Stimulated activated memory B cell treated with anti-CD40 and anti-IgM and Interleukin-4, amounts not matched to agents 10 μg/mL and 1 μg/mL and 100 μg/mL, for 72 hours (primary cell): ENCODE measurements at regions not wholly inside any gene's neighbourhood (a gene's known extent, or its start where the extent isn't known, plus 50 kb on each side); places are given as distances from the start of the nearest gene placed in this dataset.
"Not testable (repeated sequence)": the region's sequence is repeated elsewhere in the genome, so short reads cannot be mapped to it uniquely, and the experiment has no call there.

ENCODE experiments used
- ATAC-seq: fragments of 150-1000 bp; cut with Tn5 transposase; 2 replicates; pipeline ENCODE4 v1.10.0; 2021
- H3K27ac Mint-ChIP-seq: one replicate; pipeline ENCODE4 v1.8.0; 2022; ENCODE audit warnings: mild to moderate bottlenecking, mixed read lengths
- H3K27me3 Mint-ChIP-seq: one replicate; pipeline ENCODE4 v1.8.0; 2022; ENCODE audit warnings: mixed read lengths
- H3K36me3 Mint-ChIP-seq: one replicate; pipeline ENCODE4 v1.8.0; 2022; ENCODE audit warnings: mixed read lengths
- H3K4me1 Mint-ChIP-seq: one replicate; pipeline ENCODE4 v1.8.0; 2022; ENCODE audit warnings: mixed read lengths
- H3K4me3 Mint-ChIP-seq: one replicate; pipeline ENCODE4 v1.8.0; 2022; ENCODE audit warnings: mild to moderate bottlenecking, moderate library complexity, mixed read lengths
- H3K9me3 Mint-ChIP-seq: one replicate; pipeline ENCODE4 v1.8.0; 2022; ENCODE audit warnings: mixed read lengths

DNA sequence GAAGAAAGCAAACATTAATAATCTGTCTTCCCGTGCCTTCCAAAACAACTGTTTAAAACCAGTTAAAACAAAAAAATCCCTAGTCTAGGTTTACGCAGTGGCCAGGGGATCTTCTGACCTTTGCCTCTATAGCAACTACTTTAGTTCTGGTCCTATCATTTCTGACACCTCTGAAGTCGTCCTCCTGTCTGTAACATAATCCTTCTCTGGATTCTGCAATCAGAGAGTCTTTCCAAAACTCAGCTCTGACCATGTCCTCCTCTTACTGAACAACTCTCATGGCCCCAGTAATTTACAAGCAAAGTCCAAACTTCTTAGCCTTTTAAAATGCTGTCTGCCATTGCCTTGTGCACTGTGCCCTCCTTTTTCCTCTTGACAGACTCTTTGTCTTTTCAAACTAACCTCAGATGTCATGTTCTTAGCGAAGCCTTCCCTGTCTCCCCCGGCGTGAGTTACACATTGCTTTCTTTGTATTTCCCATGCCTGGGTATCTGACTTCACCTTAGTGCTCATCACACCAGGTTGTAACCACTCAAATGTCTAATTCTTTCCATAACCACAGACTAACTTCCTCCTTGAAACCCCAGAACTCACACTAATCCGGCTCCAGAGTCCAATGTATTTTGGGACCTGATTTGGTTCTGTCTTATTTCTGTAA lies 105.2 kb upstream of the BNIP2 start:
- ATAC-seq, result no peak
- H3K4me1 Mint-ChIP-seq, result peaks cover 6% of the 10 kb centered on the region
- H3K27ac Mint-ChIP-seq, result no peak overlapping the region
- peaks cover 63% of the 10 kb centered on the region for H3K27me3 Mint-ChIP-seq
- H3K9me3 Mint-ChIP-seq, result no peaks in the 10 kb centered on the region
- no peak overlapping the region for H3K4me3 Mint-ChIP-seq
- no peaks in the 10 kb centered on the region for H3K36me3 Mint-ChIP-seq

DNA sequence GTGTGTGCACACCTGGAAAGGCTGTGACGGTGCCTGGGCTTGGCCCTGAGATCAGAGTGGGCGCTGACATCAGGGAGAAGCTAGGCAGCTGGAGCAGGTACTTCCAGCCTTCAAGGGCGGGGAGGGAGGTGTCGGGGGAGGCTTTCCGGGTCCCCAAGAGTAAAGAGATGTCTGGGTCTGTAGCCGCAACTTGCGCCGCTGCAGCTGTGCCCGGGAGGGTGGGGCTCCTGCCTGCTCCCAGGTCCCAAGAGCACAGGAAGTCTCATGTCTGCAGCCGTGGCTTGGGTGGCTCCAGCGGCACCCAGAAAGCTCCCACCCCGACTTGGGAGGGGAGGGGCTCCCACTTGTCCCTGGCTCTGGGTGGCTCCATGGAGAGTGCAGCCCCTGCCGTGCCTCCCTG lies 103.2 kb upstream of the BNIP2 start:
- no peaks in the 10 kb centered on the region for H3K36me3 Mint-ChIP-seq
- no peak overlapping the region for H3K27ac Mint-ChIP-seq
- H3K4me1 Mint-ChIP-seq, result no peaks in the 10 kb centered on the region
- no peak for ATAC-seq
- no peaks in the 10 kb centered on the region for H3K9me3 Mint-ChIP-seq
- H3K27me3 Mint-ChIP-seq, result peaks cover 50% of the 10 kb centered on the region
- H3K4me3 Mint-ChIP-seq, result no peak overlapping the region

- H3K36me3 Mint-ChIP-seq, result no peaks in the 10 kb centered on the region
- H3K9me3 Mint-ChIP-seq, result no peaks in the 10 kb centered on the region
- H3K27ac Mint-ChIP-seq, result no peak overlapping the region
- H3K27me3 Mint-ChIP-seq, result peaks cover 50% of the 10 kb centered on the region
- no peak overlapping the region for H3K4me3 Mint-ChIP-seq
- ATAC-seq, result no peak
- no peaks in the 10 kb centered on the region for H3K4me1 Mint-ChIP-seq
These were observed 102.6 kb upstream of the BNIP2 start for GRCh38 chr15:59791755-59792154.

DNA sequence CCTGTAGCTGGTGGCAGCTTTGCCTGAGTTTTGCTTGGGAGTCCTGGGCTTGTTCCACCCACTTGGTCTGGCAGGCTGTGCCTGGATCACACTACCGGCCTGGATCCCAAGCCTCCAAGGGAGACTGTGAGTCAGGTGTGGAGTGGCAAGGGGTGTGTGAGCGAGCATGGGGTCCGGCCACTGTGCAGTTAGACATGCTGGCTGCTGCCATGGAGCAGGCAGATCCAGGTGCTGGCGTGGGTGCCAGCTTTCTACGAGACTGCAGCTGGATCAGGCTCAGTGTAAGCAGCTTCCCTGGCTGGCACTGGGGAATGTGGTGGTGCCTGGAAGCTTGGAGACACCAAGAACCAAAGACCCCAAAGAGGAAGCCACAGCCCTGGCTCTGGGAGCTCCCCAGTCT lies 102.0 kb upstream of the BNIP2 start:
- Mint-ChIP-seq H3K27ac (no peak overlapping the region), H3K36me3 (no peaks in the 10 kb centered on the region), H3K4me3 (no peak overlapping the region), H3K9me3 (no peaks in the 10 kb centered on the region), H3K4me1 (no peaks in the 10 kb centered on the region), H3K27me3 (peaks cover 50% of the 10 kb centered on the region)
- no peak for ATAC-seq

GRCh38 chr15:59786466-59786865 lies 97.3 kb upstream of the BNIP2 start:
- H3K36me3 Mint-ChIP-seq, H3K9me3 Mint-ChIP-seq, ATAC-seq, H3K4me3 Mint-ChIP-seq, H3K4me1 Mint-ChIP-seq, H3K27ac Mint-ChIP-seq: not testable (repeated sequence)
- H3K27me3 Mint-ChIP-seq, result peaks cover 58% of the 10 kb centered on the region

- not testable (repeated sequence) for H3K36me3 Mint-ChIP-seq, H3K4me3 Mint-ChIP-seq, ATAC-seq, H3K4me1 Mint-ChIP-seq, H3K27ac Mint-ChIP-seq, H3K9me3 Mint-ChIP-seq
- peaks cover 59% of the 10 kb centered on the region for H3K27me3 Mint-ChIP-seq
These were observed 96.9 kb upstream of the BNIP2 start for GRCh38 chr15:59785981-59786380.

GRCh38 chr15:59783774-59784520 lies 94.8 kb upstream of the BNIP2 start:
- H3K9me3 Mint-ChIP-seq, H3K4me1 Mint-ChIP-seq, H3K36me3 Mint-ChIP-seq, H3K4me3 Mint-ChIP-seq, H3K27ac Mint-ChIP-seq, ATAC-seq: not testable (repeated sequence)
- peaks cover 56% of the 10 kb centered on the region for H3K27me3 Mint-ChIP-seq

- no peak for ATAC-seq
These were observed 90.0 kb upstream of the BNIP2 start for GRCh38 chr15:59779110-59779509.

GRCh38 chr15:59764775-59765174 lies 75.7 kb upstream of the BNIP2 start:
- H3K4me1 Mint-ChIP-seq, result no peaks in the 10 kb centered on the region
- H3K36me3 Mint-ChIP-seq, result no peaks in the 10 kb centered on the region
- H3K27me3 Mint-ChIP-seq, result peaks cover 17% of the 10 kb centered on the region
- H3K9me3 Mint-ChIP-seq, result no peaks in the 10 kb centered on the region
- H3K4me3 Mint-ChIP-seq, result no peak overlapping the region
- no peak overlapping the region for H3K27ac Mint-ChIP-seq
- no peak for ATAC-seq

More at GRCh38 chr15:59779110-59779509, 90.0 kb upstream of the BNIP2 start:
- H3K9me3 Mint-ChIP-seq, result no peaks in the 10 kb centered on the region
- H3K27me3 Mint-ChIP-seq, result peaks cover 35% of the 10 kb centered on the region
- H3K36me3 Mint-ChIP-seq, result no peaks in the 10 kb centered on the region
- H3K4me3 Mint-ChIP-seq, result no peak overlapping the region
- no peaks in the 10 kb centered on the region for H3K4me1 Mint-ChIP-seq
- no peak overlapping the region for H3K27ac Mint-ChIP-seq

- ATAC-seq, result no peak
These were observed 73.4 kb upstream of the BNIP2 start for GRCh38 chr15:59762558-59762957.

GRCh38 chr15:59760256-59760655 lies 71.1 kb upstream of the BNIP2 start:
- peaks cover 33% of the 10 kb centered on the region for H3K27me3 Mint-ChIP-seq
- not testable (repeated sequence) for H3K4me3 Mint-ChIP-seq, H3K4me1 Mint-ChIP-seq, H3K27ac Mint-ChIP-seq, ATAC-seq, H3K9me3 Mint-ChIP-seq, H3K36me3 Mint-ChIP-seq

More at GRCh38 chr15:59762558-59762957, 73.4 kb upstream of the BNIP2 start:
- Mint-ChIP-seq H3K4me1 (no peaks in the 10 kb centered on the region), H3K9me3 (no peaks in the 10 kb centered on the region), H3K4me3 (no peak overlapping the region), H3K27ac (no peak overlapping the region), H3K36me3 (no peaks in the 10 kb centered on the region), H3K27me3 (peaks cover 23% of the 10 kb centered on the region)

GRCh38 chr15:59751552-59752413 lies 62.7 kb upstream of the BNIP2 start:
- Mint-ChIP-seq H3K27me3 (peaks cover 29% of the 10 kb centered on the region), H3K27ac (no peak overlapping the region), H3K36me3 (no peaks in the 10 kb centered on the region), H3K4me3 (no peak overlapping the region), H3K9me3 (no peaks in the 10 kb centered on the region), H3K4me1 (peaks cover 6% of the 10 kb centered on the region)
- ATAC-seq, result no peak

- H3K27ac Mint-ChIP-seq, result no peak overlapping the region
- H3K36me3 Mint-ChIP-seq, result peaks cover 7% of the 10 kb centered on the region
- H3K4me1 Mint-ChIP-seq, result peaks cover 8% of the 10 kb centered on the region
- H3K9me3 Mint-ChIP-seq, result peaks cover 7% of the 10 kb centered on the region
- no peak overlapping the region for H3K4me3 Mint-ChIP-seq
- ATAC-seq, result peak; percentile 58
- H3K27me3 Mint-ChIP-seq, result peaks cover 20% of the 10 kb centered on the region
These were observed 57.7 kb upstream of the BNIP2 start for GRCh38 chr15:59746777-59747176.

- Mint-ChIP-seq H3K27ac (no peak overlapping the region), H3K9me3 (peaks cover 7% of the 10 kb centered on the region), H3K36me3 (peaks cover 7% of the 10 kb centered on the region), H3K27me3 (peaks cover 43% of the 10 kb centered on the region), H3K4me1 (no peaks in the 10 kb centered on the region), H3K4me3 (no peak overlapping the region)
- ATAC-seq, result no peak
These were observed 52.3 kb upstream of the BNIP2 start for GRCh38 chr15:59741274-59741906.

DNA sequence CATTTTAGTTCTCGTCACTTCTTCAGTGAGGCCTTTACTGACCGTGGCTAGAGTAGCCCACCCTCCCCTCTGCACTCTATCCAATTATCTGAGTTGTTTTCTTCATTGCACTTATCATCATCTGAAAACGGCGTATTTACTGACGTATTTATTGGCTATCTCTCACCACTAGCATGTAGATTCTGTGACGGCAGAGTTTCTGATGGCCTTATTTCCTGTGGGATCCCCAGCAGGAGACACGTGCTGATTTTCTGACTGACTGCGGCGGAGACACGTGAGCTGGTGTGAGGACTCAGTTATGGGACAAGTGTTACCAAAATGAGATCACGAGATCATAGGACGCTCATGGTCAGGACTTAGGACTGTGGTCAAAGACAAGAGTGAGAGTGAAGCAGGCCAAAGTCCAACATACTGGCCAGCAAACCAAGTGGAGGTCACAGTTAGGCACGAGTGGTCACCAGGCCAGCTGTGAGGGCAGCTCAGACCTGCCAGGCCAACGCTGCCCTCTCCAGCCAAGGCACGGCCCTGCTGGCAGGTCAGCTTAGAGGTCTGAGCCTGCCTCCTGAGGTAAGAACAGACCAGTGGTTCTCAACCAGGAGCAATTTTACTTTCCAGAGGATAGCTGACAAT lies 50.6 kb upstream of the BNIP2 start:
- H3K4me1 Mint-ChIP-seq, result no peaks in the 10 kb centered on the region
- no peak for ATAC-seq
- peaks cover 34% of the 10 kb centered on the region for H3K27me3 Mint-ChIP-seq
- H3K4me3 Mint-ChIP-seq, result no peak overlapping the region
- H3K27ac Mint-ChIP-seq, result no peak overlapping the region
- peaks cover 7% of the 10 kb centered on the region for H3K36me3 Mint-ChIP-seq
- H3K9me3 Mint-ChIP-seq, result peaks cover 7% of the 10 kb centered on the region
